Liver (tissue), 3 donors: ENCODE measurements at regions not wholly inside any gene's neighbourhood (a gene's known extent, or its start where the extent isn't known, plus 50 kb on each side); places are given as distances from the start of the nearest gene placed in this dataset.

Experiments
- EGR1 ChIP-seq, 2 donors: IDR thresholded peaks; 2 replicates each; pipeline ENCODE4 v1.6.1; 2016 to 2018; ENCODE audit warnings: antibody characterized with exemption in 2 of 2, low read depth in 2 of 2
- GABPA ChIP-seq, 2 donors: IDR thresholded peaks in 1 of 2; conservative IDR thresholded peaks in 1 of 2; 2 replicates each; pipeline ENCODE4 v1.6.1; 2016; ENCODE audit warnings: antibody characterized with exemption in 2 of 2, mild to moderate bottlenecking in 1 of 2, moderate library complexity in 1 of 2
- JUND ChIP-seq, 2 donors: IDR thresholded peaks; 2 replicates each; pipeline ENCODE4 v1.6.1; 2016; ENCODE audit warnings: antibody characterized with exemption in 2 of 2
- NR2F2 ChIP-seq: IDR thresholded peaks from 2 replicates; pipeline ENCODE4 v1.6.1; 2016; ENCODE audit warnings: antibody characterized with exemption
- RAD21 ChIP-seq, 2 donors: IDR thresholded peaks; 2 replicates each; pipeline ENCODE4 v1.6.1; 2016; ENCODE audit warnings: antibody characterized with exemption in 2 of 2, mild to moderate bottlenecking in 2 of 2
- TAF1 ChIP-seq: conservative IDR thresholded peaks from 2 replicates; pipeline ENCODE4 v1.6.1; 2016; ENCODE audit warnings: antibody characterized with exemption, mild to moderate bottlenecking
- YY1 ChIP-seq: IDR thresholded peaks from 2 replicates; pipeline ENCODE4 v1.6.1; 2016; ENCODE audit warnings: antibody characterized with exemption, mild to moderate bottlenecking
- TF ChIP-seq, protein P1 (sequence below): fragments of 150-350 bp; IDR thresholded peaks from 2 replicates; pipeline ENCODE4 v1.5.1; 2017; ENCODE audit warnings: improper control_type of control experiment, low read depth, low read length; ENCODE audit not compliant: missing input control
- TF ChIP-seq, protein P2 (sequence below): IDR thresholded peaks from 2 replicates; pipeline ENCODE4 v1.6.1; 2016; ENCODE audit warnings: antibody characterized with exemption
- TF ChIP-seq, protein P3 (sequence below): IDR thresholded peaks from 2 replicates; pipeline ENCODE4 v1.6.1; 2016; ENCODE audit warnings: antibody characterized with exemption
- TF ChIP-seq, protein P4 (sequence below): IDR thresholded peaks from 2 replicates; pipeline ENCODE4 v1.6.1; 2016; ENCODE audit warnings: antibody characterized with exemption
- donor health status: healthy.
- donor health status: healthy.

DNA sequence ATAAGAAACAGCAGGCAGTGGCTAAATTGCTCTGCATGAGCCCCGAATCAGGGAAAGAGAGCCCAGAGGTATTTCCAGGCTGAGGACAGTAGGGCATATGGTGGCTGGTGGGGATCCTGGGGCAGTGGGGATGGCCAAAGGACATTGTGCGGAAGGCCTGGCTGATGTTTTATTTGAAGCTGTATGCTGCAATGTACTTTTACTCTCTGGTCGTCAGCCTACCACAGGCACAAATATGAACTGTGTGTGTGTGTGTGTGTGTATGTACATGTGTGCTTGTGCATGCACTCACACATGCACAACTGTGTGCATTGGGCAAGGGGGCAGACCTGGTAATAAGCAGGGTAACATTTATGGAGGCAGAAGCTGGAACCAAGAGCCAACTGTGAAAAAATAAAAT lies 74.7 kb upstream of the GZMB start:
- TF ChIP-seq, protein P1, sequence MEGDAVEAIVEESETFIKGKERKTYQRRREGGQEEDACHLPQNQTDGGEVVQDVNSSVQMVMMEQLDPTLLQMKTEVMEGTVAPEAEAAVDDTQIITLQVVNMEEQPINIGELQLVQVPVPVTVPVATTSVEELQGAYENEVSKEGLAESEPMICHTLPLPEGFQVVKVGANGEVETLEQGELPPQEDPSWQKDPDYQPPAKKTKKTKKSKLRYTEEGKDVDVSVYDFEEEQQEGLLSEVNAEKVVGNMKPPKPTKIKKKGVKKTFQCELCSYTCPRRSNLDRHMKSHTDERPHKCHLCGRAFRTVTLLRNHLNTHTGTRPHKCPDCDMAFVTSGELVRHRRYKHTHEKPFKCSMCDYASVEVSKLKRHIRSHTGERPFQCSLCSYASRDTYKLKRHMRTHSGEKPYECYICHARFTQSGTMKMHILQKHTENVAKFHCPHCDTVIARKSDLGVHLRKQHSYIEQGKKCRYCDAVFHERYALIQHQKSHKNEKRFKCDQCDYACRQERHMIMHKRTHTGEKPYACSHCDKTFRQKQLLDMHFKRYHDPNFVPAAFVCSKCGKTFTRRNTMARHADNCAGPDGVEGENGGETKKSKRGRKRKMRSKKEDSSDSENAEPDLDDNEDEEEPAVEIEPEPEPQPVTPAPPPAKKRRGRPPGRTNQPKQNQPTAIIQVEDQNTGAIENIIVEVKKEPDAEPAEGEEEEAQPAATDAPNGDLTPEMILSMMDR, result no peak
- TF ChIP-seq RAD21 (IDR thresholded peaks at IDR 0.05) (no peak), JUND (IDR thresholded peaks at IDR 0.05) (no peak), EGR1 (IDR thresholded peaks at IDR 0.05; ENCODE audit: low read depth in 2 of 2) (no peak), YY1 (no peak), TAF1 (no peak), NR2F2 (no peak), GABPA (IDR thresholded peaks at IDR 0.05 in 1 of 2, conservative IDR thresholded peaks at IDR 0.05 in 1 of 2) (no peak)
- TF ChIP-seq, protein P2, sequence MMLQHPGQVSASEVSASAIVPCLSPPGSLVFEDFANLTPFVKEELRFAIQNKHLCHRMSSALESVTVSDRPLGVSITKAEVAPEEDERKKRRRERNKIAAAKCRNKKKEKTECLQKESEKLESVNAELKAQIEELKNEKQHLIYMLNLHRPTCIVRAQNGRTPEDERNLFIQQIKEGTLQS, result no peak
- TF ChIP-seq, protein P3, sequence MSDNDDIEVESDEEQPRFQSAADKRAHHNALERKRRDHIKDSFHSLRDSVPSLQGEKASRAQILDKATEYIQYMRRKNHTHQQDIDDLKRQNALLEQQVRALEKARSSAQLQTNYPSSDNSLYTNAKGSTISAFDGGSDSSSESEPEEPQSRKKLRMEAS, result no peak
- TF ChIP-seq, protein P4, sequence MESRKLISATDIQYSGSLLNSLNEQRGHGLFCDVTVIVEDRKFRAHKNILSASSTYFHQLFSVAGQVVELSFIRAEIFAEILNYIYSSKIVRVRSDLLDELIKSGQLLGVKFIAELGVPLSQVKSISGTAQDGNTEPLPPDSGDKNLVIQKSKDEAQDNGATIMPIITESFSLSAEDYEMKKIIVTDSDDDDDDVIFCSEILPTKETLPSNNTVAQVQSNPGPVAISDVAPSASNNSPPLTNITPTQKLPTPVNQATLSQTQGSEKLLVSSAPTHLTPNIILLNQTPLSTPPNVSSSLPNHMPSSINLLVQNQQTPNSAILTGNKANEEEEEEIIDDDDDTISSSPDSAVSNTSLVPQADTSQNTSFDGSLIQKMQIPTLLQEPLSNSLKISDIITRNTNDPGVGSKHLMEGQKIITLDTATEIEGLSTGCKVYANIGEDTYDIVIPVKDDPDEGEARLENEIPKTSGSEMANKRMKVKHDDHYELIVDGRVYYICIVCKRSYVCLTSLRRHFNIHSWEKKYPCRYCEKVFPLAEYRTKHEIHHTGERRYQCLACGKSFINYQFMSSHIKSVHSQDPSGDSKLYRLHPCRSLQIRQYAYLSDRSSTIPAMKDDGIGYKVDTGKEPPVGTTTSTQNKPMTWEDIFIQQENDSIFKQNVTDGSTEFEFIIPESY, result no peak
